ENCODE measurements at regions not wholly inside any gene's neighbourhood (a gene's known extent, or its start where the extent isn't known, plus 50 kb on each side); places are given as distances from the start of the nearest gene placed in this dataset.

- H3K9me3 Mint-ChIP-seq: no peaks in the 10 kb centered on the region
- H3K36me3 Mint-ChIP-seq (ENCODE audit: low read depth): no peaks in the 10 kb centered on the region
- no peak overlapping the region for H3K4me3 Mint-ChIP-seq
- DNase-seq: no peak
- H3K4me1 Mint-ChIP-seq: no peaks in the 10 kb centered on the region
- no peaks in the 10 kb centered on the region for H3K27me3 Mint-ChIP-seq
- ATAC-seq: no peak
- no peak overlapping the region for H3K27ac Mint-ChIP-seq
These were observed 233.5 kb downstream of the WDR11 start for GRCh38 chr10:121084675-121085070.

- no peaks in the 10 kb centered on the region for H3K36me3 Mint-ChIP-seq (ENCODE audit: low read depth)
- DNase-seq (no peak), ATAC-seq (no peak)
- no peaks in the 10 kb centered on the region for H3K9me3 Mint-ChIP-seq
- H3K4me1 Mint-ChIP-seq: no peaks in the 10 kb centered on the region
- no peak overlapping the region for H3K27ac Mint-ChIP-seq
- no peak overlapping the region for H3K4me3 Mint-ChIP-seq
- no peaks in the 10 kb centered on the region for H3K27me3 Mint-ChIP-seq
These were observed 234.2 kb downstream of the WDR11 start for GRCh38 chr10:121085367-121085766.

GRCh38 chr10:121087129-121087528 is 236.0 kb downstream of the WDR11 start:
- no peak for ATAC-seq
- DNase-seq: no peak
- H3K27me3 Mint-ChIP-seq: no peaks in the 10 kb centered on the region
- H3K9me3 Mint-ChIP-seq: no peaks in the 10 kb centered on the region
- H3K27ac Mint-ChIP-seq: no peak overlapping the region
- no peaks in the 10 kb centered on the region for H3K4me1 Mint-ChIP-seq
- H3K4me3 Mint-ChIP-seq: no peak overlapping the region
- H3K36me3 Mint-ChIP-seq (ENCODE audit: low read depth): no peaks in the 10 kb centered on the region

GRCh38 chr10:121087688-121088087 is 236.5 kb downstream of the WDR11 start:
- Mint-ChIP-seq H3K4me3 (no peak overlapping the region), H3K27me3 (no peaks in the 10 kb centered on the region), H3K4me1 (no peaks in the 10 kb centered on the region), H3K36me3 (ENCODE audit: low read depth) (no peaks in the 10 kb centered on the region), H3K27ac (no peak overlapping the region), H3K9me3 (no peaks in the 10 kb centered on the region)
- ATAC-seq (no peak), DNase-seq (no peak)

- no peaks in the 10 kb centered on the region for H3K36me3 Mint-ChIP-seq (ENCODE audit: low read depth)
- no peaks in the 10 kb centered on the region for H3K27me3 Mint-ChIP-seq
- H3K9me3 Mint-ChIP-seq: no peaks in the 10 kb centered on the region
- DNase-seq (no peak), ATAC-seq (no peak)
- no peaks in the 10 kb centered on the region for H3K4me1 Mint-ChIP-seq
- H3K4me3 Mint-ChIP-seq: no peak overlapping the region
- H3K27ac Mint-ChIP-seq: no peak overlapping the region
These were observed 237.4 kb downstream of the WDR11 start for GRCh38 chr10:121088524-121088923.

DNA sequence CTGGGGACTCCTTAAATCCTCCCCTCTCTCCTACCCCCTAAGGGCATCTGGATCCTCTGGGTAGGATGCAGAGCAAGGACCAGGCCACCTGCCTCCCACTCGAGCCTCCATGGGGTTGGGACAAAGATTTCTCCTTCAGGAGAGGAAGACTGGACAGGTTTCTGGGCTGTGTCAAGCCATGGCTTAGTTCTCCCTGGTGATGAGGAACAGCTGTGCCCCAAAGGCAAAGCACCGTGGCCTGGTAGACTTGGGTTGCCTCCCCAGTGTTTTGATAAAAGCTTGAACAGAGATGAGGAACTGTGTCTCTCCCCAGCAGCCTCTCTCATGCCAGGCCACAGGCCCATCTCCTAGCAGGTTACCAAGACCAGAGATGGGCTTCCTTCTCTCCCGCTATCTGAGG is 238.3 kb downstream of the WDR11 start:
- H3K9me3 Mint-ChIP-seq: no peaks in the 10 kb centered on the region
- no peak overlapping the region for H3K27ac Mint-ChIP-seq
- ATAC-seq (no peak), DNase-seq (no peak)
- H3K4me3 Mint-ChIP-seq: no peak overlapping the region
- H3K4me1 Mint-ChIP-seq: no peaks in the 10 kb centered on the region
- no peaks in the 10 kb centered on the region for H3K27me3 Mint-ChIP-seq
- no peaks in the 10 kb centered on the region for H3K36me3 Mint-ChIP-seq (ENCODE audit: low read depth)

GRCh38 chr10:121091961-121092719 is 241.0 kb downstream of the WDR11 start:
- Mint-ChIP-seq H3K27ac (no peak overlapping the region), H3K4me3 (no peak overlapping the region), H3K36me3 (ENCODE audit: low read depth) (no peaks in the 10 kb centered on the region), H3K4me1 (no peaks in the 10 kb centered on the region), H3K9me3 (peaks cover 3% of the 10 kb centered on the region), H3K27me3 (no peaks in the 10 kb centered on the region)
- ATAC-seq (no peak), DNase-seq (no peak)

DNA sequence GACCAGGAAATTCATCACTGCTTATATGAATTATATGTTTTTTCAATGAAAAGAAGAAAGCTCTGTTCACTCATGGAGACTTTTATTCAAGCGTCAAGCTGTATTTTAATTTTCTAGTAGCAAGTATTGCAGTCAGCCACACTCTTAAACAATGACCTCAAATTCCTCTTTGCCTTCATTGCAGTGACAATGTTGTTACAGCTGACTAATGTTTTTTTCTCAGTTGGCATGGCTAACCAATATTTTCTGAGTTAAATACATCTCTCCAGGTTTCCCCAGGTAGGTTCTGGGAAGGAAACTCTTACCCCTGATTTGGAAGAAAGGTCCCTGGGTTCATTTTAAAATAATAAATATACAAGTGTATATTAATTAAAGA is 241.5 kb downstream of the WDR11 start:
- no peak for ATAC-seq

GRCh38 chr10:121096617-121097431 is 245.7 kb downstream of the WDR11 start:
- Mint-ChIP-seq H3K36me3 (ENCODE audit: low read depth) (no peaks in the 10 kb centered on the region), H3K9me3 (peaks cover 3% of the 10 kb centered on the region), H3K27ac (no peak overlapping the region), H3K27me3 (no peaks in the 10 kb centered on the region), H3K4me1 (no peaks in the 10 kb centered on the region), H3K4me3 (no peak overlapping the region)
- no peak for DNase-seq
- ATAC-seq: no peak

More for the DNA sequence above, 241.5 kb downstream of the WDR11 start:
- Mint-ChIP-seq H3K9me3 (peaks cover 3% of the 10 kb centered on the region), H3K4me1 (no peaks in the 10 kb centered on the region), H3K36me3 (ENCODE audit: low read depth) (no peaks in the 10 kb centered on the region), H3K27me3 (no peaks in the 10 kb centered on the region), H3K4me3 (no peak overlapping the region), H3K27ac (no peak overlapping the region)
- DNase-seq: no peak

GRCh38 chr10:121098211-121098610 is 247.0 kb downstream of the WDR11 start:
- Mint-ChIP-seq H3K27ac (no peak overlapping the region), H3K4me3 (no peak overlapping the region), H3K27me3 (no peaks in the 10 kb centered on the region), H3K4me1 (no peaks in the 10 kb centered on the region), H3K36me3 (ENCODE audit: low read depth) (no peaks in the 10 kb centered on the region), H3K9me3 (peaks cover 3% of the 10 kb centered on the region)
- DNase-seq: no peak
- no peak for ATAC-seq

DNA sequence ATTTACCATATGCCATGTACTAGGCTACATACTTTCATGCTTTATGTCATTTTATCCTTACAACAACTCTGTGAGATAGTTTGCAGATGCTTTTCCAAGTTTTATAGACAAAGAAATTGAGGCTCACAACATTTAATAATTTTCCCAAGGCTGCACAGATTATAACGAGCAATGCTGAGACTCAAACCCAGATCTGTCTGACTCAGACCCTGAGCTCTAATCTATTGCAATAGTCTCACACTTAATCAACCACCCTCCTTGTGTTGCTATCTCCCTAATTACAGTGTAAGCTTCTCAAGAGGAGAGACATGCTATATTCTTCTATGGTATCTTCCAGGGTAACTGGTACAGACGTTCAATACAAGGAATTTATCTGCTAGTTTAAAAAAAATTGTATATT is 247.6 kb downstream of the WDR11 start:
- ATAC-seq: no peak
- DNase-seq: no peak
- no peaks in the 10 kb centered on the region for H3K27me3 Mint-ChIP-seq
- no peaks in the 10 kb centered on the region for H3K36me3 Mint-ChIP-seq (ENCODE audit: low read depth)
- H3K4me3 Mint-ChIP-seq: no peak overlapping the region
- peaks cover 3% of the 10 kb centered on the region for H3K9me3 Mint-ChIP-seq
- H3K4me1 Mint-ChIP-seq: no peaks in the 10 kb centered on the region
- no peak overlapping the region for H3K27ac Mint-ChIP-seq

GRCh38 chr10:121099181-121099580 is 248.0 kb downstream of the WDR11 start:
- H3K9me3 Mint-ChIP-seq: peaks cover 3% of the 10 kb centered on the region
- H3K27ac Mint-ChIP-seq: no peak overlapping the region
- ATAC-seq (no peak), DNase-seq (no peak)
- H3K4me3 Mint-ChIP-seq: no peak overlapping the region
- no peaks in the 10 kb centered on the region for H3K27me3 Mint-ChIP-seq
- no peaks in the 10 kb centered on the region for H3K4me1 Mint-ChIP-seq
- no peaks in the 10 kb centered on the region for H3K36me3 Mint-ChIP-seq (ENCODE audit: low read depth)

- Mint-ChIP-seq H3K36me3 (ENCODE audit: low read depth) (no peaks in the 10 kb centered on the region), H3K27me3 (no peaks in the 10 kb centered on the region), H3K27ac (no peak overlapping the region), H3K9me3 (peaks cover 3% of the 10 kb centered on the region), H3K4me3 (no peak overlapping the region), H3K4me1 (no peaks in the 10 kb centered on the region)
- ATAC-seq (no peak), DNase-seq (no peak)
These were observed 248.4 kb downstream of the WDR11 start for GRCh38 chr10:121099592-121099991.

DNA sequence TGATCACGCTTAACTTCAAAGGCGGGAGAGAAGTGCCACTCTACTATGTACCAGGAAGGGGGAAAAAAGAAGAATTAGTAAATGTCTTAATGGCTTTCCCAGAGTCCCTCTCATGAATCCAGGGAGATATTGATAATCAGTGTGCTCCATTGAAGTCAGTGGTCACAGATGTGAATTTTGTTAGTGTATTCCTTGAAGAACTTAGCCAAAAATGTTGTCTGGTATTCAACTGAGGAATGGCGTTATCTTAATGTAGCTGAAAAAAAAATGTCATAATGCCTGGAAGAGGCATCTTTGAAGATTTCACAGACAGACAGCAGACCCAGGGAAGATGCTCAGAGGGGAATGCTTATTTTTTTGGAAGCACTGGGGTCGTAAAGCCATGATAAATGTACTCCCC is 250.4 kb downstream of the WDR11 start:
- no peaks in the 10 kb centered on the region for H3K9me3 Mint-ChIP-seq
- ATAC-seq (no peak), DNase-seq (no peak)
- no peak overlapping the region for H3K27ac Mint-ChIP-seq
- no peaks in the 10 kb centered on the region for H3K36me3 Mint-ChIP-seq (ENCODE audit: low read depth)
- no peaks in the 10 kb centered on the region for H3K4me1 Mint-ChIP-seq
- no peak overlapping the region for H3K4me3 Mint-ChIP-seq
- H3K27me3 Mint-ChIP-seq: no peaks in the 10 kb centered on the region

DNA sequence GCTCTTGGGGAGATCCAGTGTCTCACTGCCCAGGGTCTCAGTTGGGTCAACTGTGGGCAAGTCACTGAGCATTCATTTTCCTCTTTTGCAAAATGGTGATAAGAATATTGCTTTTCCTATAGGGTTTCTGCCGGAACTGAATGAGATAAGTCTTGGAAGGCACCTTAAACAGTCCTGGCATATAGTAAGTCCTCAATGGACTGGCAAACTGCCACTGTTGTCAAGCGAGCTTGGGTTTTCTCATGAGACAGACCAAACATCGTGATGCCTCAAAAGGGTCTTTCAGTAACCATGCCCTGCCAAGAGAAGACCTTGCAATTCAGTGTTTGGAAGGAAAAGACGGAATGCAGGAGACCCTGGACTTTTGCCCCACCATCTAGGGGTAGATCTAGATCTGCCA is 251.5 kb downstream of the WDR11 start:
- Mint-ChIP-seq H3K36me3 (ENCODE audit: low read depth) (no peaks in the 10 kb centered on the region), H3K27ac (no peak overlapping the region), H3K4me3 (no peak overlapping the region), H3K27me3 (no peaks in the 10 kb centered on the region), H3K4me1 (no peaks in the 10 kb centered on the region), H3K9me3 (no peaks in the 10 kb centered on the region)
- ATAC-seq: no peak
- no peak for DNase-seq
